H1 (cell line): ENCODE measurements at regions not wholly inside any gene's neighbourhood (a gene's known extent, or its start where the extent isn't known, plus 50 kb on each side); places are given as distances from the start of the nearest gene placed in this dataset.

Experiments used
- BRCA1 ChIP-seq: IDR thresholded peaks from 2 replicates; pipeline ENCODE4 v1.6.1; 2012; ENCODE audit warnings: low read depth, low read length, improper control_type of control experiment
- CBX5 ChIP-seq: fragments of 300-800, 300-1000 bp; sonication (generic); IDR thresholded peaks from 2 replicates; pipeline ENCODE4 v1.7.1; 2016; ENCODE audit warnings: antibody characterized with exemption, low read length, low read depth
- CBX8 ChIP-seq: fragments of 300-800, 300-1000 bp; sonication (generic); IDR thresholded peaks from 2 replicates; pipeline ENCODE4 v1.7.1; 2016; ENCODE audit warnings: low read depth, low read length, borderline replicate concordance
- GABPA ChIP-seq: IDR thresholded peaks from 2 replicates; pipeline ENCODE4 v1.6.1; 2011; ENCODE audit warnings: mild to moderate bottlenecking, low read length, moderate library complexity, borderline replicate concordance; ENCODE audit not compliant: insufficient read depth
- KDM1A ChIP-seq: fragments of 200-600, 300-600 bp; sonication (generic); IDR thresholded peaks from 2 replicates; pipeline ENCODE4 v1.7.1; 2016; ENCODE audit warnings: mild to moderate bottlenecking, low read length, borderline replicate concordance
- MAFK ChIP-seq: IDR thresholded peaks from 2 replicates; pipeline ENCODE4 v1.6.1; 2012; ENCODE audit warnings: low read depth, mild to moderate bottlenecking, improper control_type of control experiment, low read length
- RNF2 ChIP-seq: fragments of 200-900, 300-1000 bp; sonication (generic); IDR thresholded peaks from 2 replicates; pipeline ENCODE4 v1.7.1; 2016; ENCODE audit warnings: borderline replicate concordance, low read depth, mild to moderate bottlenecking, antibody characterized with exemption, low read length; ENCODE audit not compliant: poor library complexity, severe bottlenecking; ENCODE audit errors: missing control alignments
- SRF ChIP-seq: IDR thresholded peaks from 2 replicates; pipeline ENCODE4 v1.6.1; 2011; ENCODE audit warnings: mild to moderate bottlenecking, low read depth, low read length, moderate library complexity
- TBP ChIP-seq: IDR thresholded peaks from 2 replicates; pipeline ENCODE4 v1.6.1; 2011; ENCODE audit warnings: low read depth, low read length, improper control_type of control experiment
- TCF12 ChIP-seq: IDR thresholded peaks from 2 replicates; pipeline ENCODE4 v1.6.1; 2011; ENCODE audit warnings: low read depth, mild to moderate bottlenecking, low read length
- TF ChIP-seq, protein P1 (sequence below): fragments of 300-600 bp; sonication (generic); IDR thresholded peaks from 2 replicates; pipeline ENCODE4 v1.7.1; 2012; ENCODE audit warnings: low read length, moderate library complexity, mild to moderate bottlenecking, inconsistent platforms; ENCODE audit not compliant: insufficient replicate concordance

DNA sequence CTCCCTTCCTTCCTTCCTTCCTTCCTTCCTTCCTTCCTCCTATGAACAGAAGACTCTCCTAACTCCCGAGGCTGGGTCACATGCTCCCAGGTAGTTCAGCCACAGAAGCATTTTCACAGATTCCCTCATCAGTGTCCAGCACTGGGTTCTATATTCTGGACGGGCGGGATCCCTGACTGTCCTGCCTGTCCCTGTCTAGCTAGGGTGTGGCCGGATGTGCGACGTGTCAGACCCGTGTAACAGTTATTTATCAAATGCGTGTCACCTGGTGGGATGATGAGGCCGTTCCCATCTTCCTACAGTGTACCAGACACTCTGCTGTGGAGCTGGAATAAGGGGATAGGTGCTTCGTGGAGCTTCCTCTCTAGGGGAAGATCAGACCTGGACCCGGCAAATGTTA is 901.0 kb downstream of the BRD1 start (continued):
- TF ChIP-seq, protein P1, sequence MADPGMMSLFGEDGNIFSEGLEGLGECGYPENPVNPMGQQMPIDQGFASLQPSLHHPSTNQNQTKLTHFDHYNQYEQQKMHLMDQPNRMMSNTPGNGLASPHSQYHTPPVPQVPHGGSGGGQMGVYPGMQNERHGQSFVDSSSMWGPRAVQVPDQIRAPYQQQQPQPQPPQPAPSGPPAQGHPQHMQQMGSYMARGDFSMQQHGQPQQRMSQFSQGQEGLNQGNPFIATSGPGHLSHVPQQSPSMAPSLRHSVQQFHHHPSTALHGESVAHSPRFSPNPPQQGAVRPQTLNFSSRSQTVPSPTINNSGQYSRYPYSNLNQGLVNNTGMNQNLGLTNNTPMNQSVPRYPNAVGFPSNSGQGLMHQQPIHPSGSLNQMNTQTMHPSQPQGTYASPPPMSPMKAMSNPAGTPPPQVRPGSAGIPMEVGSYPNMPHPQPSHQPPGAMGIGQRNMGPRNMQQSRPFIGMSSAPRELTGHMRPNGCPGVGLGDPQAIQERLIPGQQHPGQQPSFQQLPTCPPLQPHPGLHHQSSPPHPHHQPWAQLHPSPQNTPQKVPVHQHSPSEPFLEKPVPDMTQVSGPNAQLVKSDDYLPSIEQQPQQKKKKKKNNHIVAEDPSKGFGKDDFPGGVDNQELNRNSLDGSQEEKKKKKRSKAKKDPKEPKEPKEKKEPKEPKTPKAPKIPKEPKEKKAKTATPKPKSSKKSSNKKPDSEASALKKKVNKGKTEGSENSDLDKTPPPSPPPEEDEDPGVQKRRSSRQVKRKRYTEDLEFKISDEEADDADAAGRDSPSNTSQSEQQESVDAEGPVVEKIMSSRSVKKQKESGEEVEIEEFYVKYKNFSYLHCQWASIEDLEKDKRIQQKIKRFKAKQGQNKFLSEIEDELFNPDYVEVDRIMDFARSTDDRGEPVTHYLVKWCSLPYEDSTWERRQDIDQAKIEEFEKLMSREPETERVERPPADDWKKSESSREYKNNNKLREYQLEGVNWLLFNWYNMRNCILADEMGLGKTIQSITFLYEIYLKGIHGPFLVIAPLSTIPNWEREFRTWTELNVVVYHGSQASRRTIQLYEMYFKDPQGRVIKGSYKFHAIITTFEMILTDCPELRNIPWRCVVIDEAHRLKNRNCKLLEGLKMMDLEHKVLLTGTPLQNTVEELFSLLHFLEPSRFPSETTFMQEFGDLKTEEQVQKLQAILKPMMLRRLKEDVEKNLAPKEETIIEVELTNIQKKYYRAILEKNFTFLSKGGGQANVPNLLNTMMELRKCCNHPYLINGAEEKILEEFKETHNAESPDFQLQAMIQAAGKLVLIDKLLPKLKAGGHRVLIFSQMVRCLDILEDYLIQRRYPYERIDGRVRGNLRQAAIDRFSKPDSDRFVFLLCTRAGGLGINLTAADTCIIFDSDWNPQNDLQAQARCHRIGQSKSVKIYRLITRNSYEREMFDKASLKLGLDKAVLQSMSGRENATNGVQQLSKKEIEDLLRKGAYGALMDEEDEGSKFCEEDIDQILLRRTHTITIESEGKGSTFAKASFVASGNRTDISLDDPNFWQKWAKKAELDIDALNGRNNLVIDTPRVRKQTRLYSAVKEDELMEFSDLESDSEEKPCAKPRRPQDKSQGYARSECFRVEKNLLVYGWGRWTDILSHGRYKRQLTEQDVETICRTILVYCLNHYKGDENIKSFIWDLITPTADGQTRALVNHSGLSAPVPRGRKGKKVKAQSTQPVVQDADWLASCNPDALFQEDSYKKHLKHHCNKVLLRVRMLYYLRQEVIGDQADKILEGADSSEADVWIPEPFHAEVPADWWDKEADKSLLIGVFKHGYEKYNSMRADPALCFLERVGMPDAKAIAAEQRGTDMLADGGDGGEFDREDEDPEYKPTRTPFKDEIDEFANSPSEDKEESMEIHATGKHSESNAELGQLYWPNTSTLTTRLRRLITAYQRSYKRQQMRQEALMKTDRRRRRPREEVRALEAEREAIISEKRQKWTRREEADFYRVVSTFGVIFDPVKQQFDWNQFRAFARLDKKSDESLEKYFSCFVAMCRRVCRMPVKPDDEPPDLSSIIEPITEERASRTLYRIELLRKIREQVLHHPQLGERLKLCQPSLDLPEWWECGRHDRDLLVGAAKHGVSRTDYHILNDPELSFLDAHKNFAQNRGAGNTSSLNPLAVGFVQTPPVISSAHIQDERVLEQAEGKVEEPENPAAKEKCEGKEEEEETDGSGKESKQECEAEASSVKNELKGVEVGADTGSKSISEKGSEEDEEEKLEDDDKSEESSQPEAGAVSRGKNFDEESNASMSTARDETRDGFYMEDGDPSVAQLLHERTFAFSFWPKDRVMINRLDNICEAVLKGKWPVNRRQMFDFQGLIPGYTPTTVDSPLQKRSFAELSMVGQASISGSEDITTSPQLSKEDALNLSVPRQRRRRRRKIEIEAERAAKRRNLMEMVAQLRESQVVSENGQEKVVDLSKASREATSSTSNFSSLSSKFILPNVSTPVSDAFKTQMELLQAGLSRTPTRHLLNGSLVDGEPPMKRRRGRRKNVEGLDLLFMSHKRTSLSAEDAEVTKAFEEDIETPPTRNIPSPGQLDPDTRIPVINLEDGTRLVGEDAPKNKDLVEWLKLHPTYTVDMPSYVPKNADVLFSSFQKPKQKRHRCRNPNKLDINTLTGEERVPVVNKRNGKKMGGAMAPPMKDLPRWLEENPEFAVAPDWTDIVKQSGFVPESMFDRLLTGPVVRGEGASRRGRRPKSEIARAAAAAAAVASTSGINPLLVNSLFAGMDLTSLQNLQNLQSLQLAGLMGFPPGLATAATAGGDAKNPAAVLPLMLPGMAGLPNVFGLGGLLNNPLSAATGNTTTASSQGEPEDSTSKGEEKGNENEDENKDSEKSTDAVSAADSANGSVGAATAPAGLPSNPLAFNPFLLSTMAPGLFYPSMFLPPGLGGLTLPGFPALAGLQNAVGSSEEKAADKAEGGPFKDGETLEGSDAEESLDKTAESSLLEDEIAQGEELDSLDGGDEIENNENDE = no peak
- TF ChIP-seq BRCA1 (no peak), KDM1A (no peak), TCF12 (no peak), MAFK (no peak), CBX5 (no peak), SRF (no peak), RNF2 (no peak), TBP (no peak), CBX8 (no peak), GABPA (no peak)
